H9 (cell line): ENCODE measurements at regions not wholly inside any gene's neighbourhood (a gene's known extent, or its start where the extent isn't known, plus 50 kb on each side); places are given as distances from the start of the nearest gene placed in this dataset.

ENCODE experiments used
- DNase-seq: peaks from one replicate; pipeline ENCODE4 v3.0.0-alpha.2; 2017
- H2AFZ ChIP-seq: one replicate; pipeline ENCODE4 v1.6.1; 2013; ENCODE audit warnings: mild to moderate bottlenecking, low read length, control low read depth, moderate library complexity
- H2AK5ac ChIP-seq: 2 replicates; pipeline ENCODE4 v1.6.1; 2013; ENCODE audit warnings: low read length, control low read depth, mixed read lengths; ENCODE audit not compliant: insufficient read length
- H2BK120ac ChIP-seq: one replicate; pipeline ENCODE4 v1.6.1; 2013; ENCODE audit warnings: low read depth, mild to moderate bottlenecking, low read length, control low read depth, inconsistent platforms; ENCODE audit not compliant: poor library complexity, severe bottlenecking
- H2BK12ac ChIP-seq: 2 replicates; pipeline ENCODE4 v1.6.1; 2013; ENCODE audit warnings: low read length, control low read depth, mixed read lengths, low read depth; ENCODE audit not compliant: insufficient read length
- H2BK15ac ChIP-seq: 2 replicates; pipeline ENCODE4 v1.6.1; 2013; ENCODE audit warnings: low read depth, low read length, control low read depth
- H2BK20ac ChIP-seq: one replicate; pipeline ENCODE4 v1.6.1; 2013; ENCODE audit warnings: low read depth, mild to moderate bottlenecking, low read length, control low read depth, inconsistent platforms; ENCODE audit not compliant: poor library complexity, severe bottlenecking
- H2BK5ac ChIP-seq: 2 replicates; pipeline ENCODE4 v1.6.1; 2013; ENCODE audit warnings: low read length, control low read depth, mixed read lengths; ENCODE audit not compliant: insufficient read length
- H3K14ac ChIP-seq: 2 replicates; pipeline ENCODE4 v1.6.1; 2013; ENCODE audit warnings: low read length, control low read depth; ENCODE audit not compliant: insufficient read depth
- H3K18ac ChIP-seq: 2 replicates; pipeline ENCODE4 v1.6.1; 2013; ENCODE audit warnings: low read depth, mild to moderate bottlenecking, mixed read lengths, low read length, control low read depth; ENCODE audit not compliant: insufficient read length
- H3K23ac ChIP-seq: 2 replicates; pipeline ENCODE4 v1.6.1; 2013; ENCODE audit warnings: low read length, control low read depth, mixed read lengths, low read depth; ENCODE audit not compliant: insufficient read length
- H3K23me2 ChIP-seq: 2 replicates; pipeline ENCODE4 v1.6.1; 2013; ENCODE audit warnings: low read depth, mild to moderate bottlenecking, mixed read lengths, low read length, control low read depth; ENCODE audit not compliant: insufficient read length, poor library complexity, severe bottlenecking
- H3K27ac ChIP-seq: 2 replicates; pipeline ENCODE4 v1.5.1; 2013; ENCODE audit warnings: low read length, control low read depth, mixed read lengths, low read depth; ENCODE audit not compliant: insufficient read length
- H3K27me3 ChIP-seq: 2 replicates; pipeline ENCODE4 v1.6.1; 2013; ENCODE audit warnings: low read length, control low read depth, inconsistent platforms; ENCODE audit not compliant: insufficient read depth
- H3K4ac ChIP-seq: 2 replicates; pipeline ENCODE4 v1.6.1; 2013; ENCODE audit warnings: low read depth, mild to moderate bottlenecking, control low read depth, inconsistent platforms, low read length, moderate library complexity
- H3K4me1 ChIP-seq: 2 replicates; pipeline ENCODE4 v1.6.1; 2013; ENCODE audit warnings: low read length, control low read depth, inconsistent platforms; ENCODE audit not compliant: insufficient read depth
- H3K4me2 ChIP-seq: 2 replicates; pipeline ENCODE4 v1.6.1; 2013; ENCODE audit warnings: low read length, control low read depth, mixed read lengths; ENCODE audit not compliant: insufficient read length, insufficient read depth
- H3K56ac ChIP-seq: 2 replicates; pipeline ENCODE4 v1.6.1; 2013; ENCODE audit warnings: low read depth, mild to moderate bottlenecking, mixed read lengths, low read length, control low read depth; ENCODE audit not compliant: insufficient read length
- H3K79me1 ChIP-seq: 2 replicates; pipeline ENCODE4 v1.6.1; 2013; ENCODE audit warnings: low read depth, mild to moderate bottlenecking, moderate library complexity, low read length, control low read depth, inconsistent platforms; ENCODE audit not compliant: insufficient read depth, poor library complexity, severe bottlenecking
- H3K79me2 ChIP-seq: 2 replicates; pipeline ENCODE4 v1.6.1; 2013; ENCODE audit warnings: low read length, control low read depth, inconsistent platforms; ENCODE audit not compliant: insufficient read depth
- H3K9ac ChIP-seq: 2 replicates; pipeline ENCODE4 v1.6.1; 2013; ENCODE audit warnings: low read length, control low read depth, mixed read lengths; ENCODE audit not compliant: insufficient read length; ENCODE audit errors: extremely low read depth
- H3K9me3 ChIP-seq: one replicate; pipeline ENCODE4 v1.6.1; 2013; ENCODE audit warnings: low read depth, low read length, inconsistent platforms; ENCODE audit not compliant: control insufficient read depth
- H3T11ph ChIP-seq: one replicate; pipeline ENCODE4 v1.6.1; 2013; ENCODE audit warnings: mild to moderate bottlenecking, low read length, control low read depth, inconsistent platforms
- H4K20me1 ChIP-seq: one replicate; pipeline ENCODE4 v1.6.1; 2013; ENCODE audit not compliant: control insufficient read depth, insufficient read length, insufficient read depth
- H4K5ac ChIP-seq: 2 replicates; pipeline ENCODE4 v1.6.1; 2013; ENCODE audit warnings: low read depth, mild to moderate bottlenecking, mixed read lengths, low read length, control low read depth; ENCODE audit not compliant: insufficient read length
- H4K8ac ChIP-seq: replicated peaks from 2 replicates; pipeline ENCODE4 v1.6.1; 2013; ENCODE audit warnings: low read length, control low read depth, mixed read lengths, low read depth; ENCODE audit not compliant: insufficient read length
- H4K91ac ChIP-seq: 2 replicates; pipeline ENCODE4 v1.6.1; 2013; ENCODE audit warnings: low read depth, mild to moderate bottlenecking, moderate library complexity, mixed read lengths, low read length, control low read depth; ENCODE audit not compliant: insufficient read length
- H3K27ac Mint-ChIP-seq, 3 experiments: 2 replicates in 2 of 3; 3 replicates in 1 of 3; pipeline ENCODE4 v1.8.0; 2020 to 2021; ENCODE audit warnings: mixed read lengths in 3 of 3, mild to moderate bottlenecking in 1 of 3, moderate library complexity in 1 of 3
- H3K27me3 Mint-ChIP-seq: 2 replicates; pipeline ENCODE4 v1.8.0; 2021; ENCODE audit warnings: low read depth, mild to moderate bottlenecking, moderate library complexity, mixed read lengths
- H3K36me3 Mint-ChIP-seq, 3 experiments: 2 replicates in 2 of 3; 3 replicates in 1 of 3; pipeline ENCODE4 v1.8.0; 2020 to 2021; ENCODE audit warnings: low read depth in 3 of 3, mixed read lengths in 3 of 3; ENCODE audit not compliant: insufficient read depth in 1 of 3
- H3K4me1 Mint-ChIP-seq, 2 experiments: 2 replicates each; pipeline ENCODE4 v1.8.0; 2020; ENCODE audit warnings: mixed read lengths in 2 of 2
- H3K4me3 Mint-ChIP-seq, 2 experiments: 2 replicates in 1 of 2; 3 replicates in 1 of 2; pipeline ENCODE4 v1.8.0; 2020 to 2021; ENCODE audit warnings: mild to moderate bottlenecking in 2 of 2, mixed read lengths in 2 of 2, moderate library complexity in 1 of 2
- H3K9me3 Mint-ChIP-seq, 2 experiments: 2 replicates in 1 of 2; 3 replicates in 1 of 2; pipeline ENCODE4 v1.8.0; 2020; ENCODE audit warnings: mild to moderate bottlenecking in 2 of 2, mixed read lengths in 2 of 2, moderate library complexity in 1 of 2
- TF ChIP-seq, protein P1 (sequence below): fragments of 200-600 bp; sonication (generic); conservative IDR thresholded peaks from 3 replicates; pipeline ENCODE4 v1.8.0; 2021; ENCODE audit warnings: antibody characterized with exemption, mild to moderate bottlenecking

DNA sequence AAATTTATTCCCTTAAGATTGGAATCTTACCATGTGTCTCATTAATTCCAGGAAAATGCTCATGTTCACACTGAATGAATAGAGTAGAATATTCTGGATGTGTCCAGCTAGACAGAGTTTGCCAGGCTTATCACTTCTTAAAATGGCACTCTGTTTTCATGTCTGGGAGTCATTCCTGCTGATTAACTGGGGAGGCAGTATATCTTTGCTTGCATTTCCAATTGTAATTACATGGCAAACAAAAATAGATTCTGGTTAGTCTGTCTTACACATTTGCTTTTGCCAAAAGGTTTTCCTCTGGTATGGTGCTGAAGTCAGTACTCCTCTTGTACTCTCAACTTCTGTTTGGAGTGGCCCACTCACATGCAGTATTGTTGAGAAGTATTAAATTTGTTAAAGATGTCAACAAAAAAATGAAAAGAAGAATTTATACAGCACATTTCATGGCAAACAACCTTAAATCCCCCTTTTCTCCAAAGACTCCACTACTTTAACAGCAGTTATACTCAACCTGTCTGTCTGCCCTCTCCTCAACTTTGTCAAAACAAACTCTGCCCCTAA, 70.2 kb downstream of the TENT5A start:
- Histone ChIP-seq H3K4me2 (no peak overlapping the region), H2AK5ac (no peak overlapping the region), H3K27ac (no peak overlapping the region), H3K4ac (no peak overlapping the region), H2AFZ (no peak overlapping the region), H2BK12ac (no peak overlapping the region), H4K20me1 (no peaks in the 10 kb centered on the region), H3K79me2 (no peaks in the 10 kb centered on the region), H4K8ac (no peak overlapping the region), H2BK120ac (no peak overlapping the region), H3K79me1 (no peaks in the 10 kb centered on the region), H3K27me3 (no peaks in the 10 kb centered on the region), H3T11ph (no peak overlapping the region), H3K4me1 (no peaks in the 10 kb centered on the region), H3K9ac (no peak overlapping the region), H3K23me2 (no peaks in the 10 kb centered on the region), H4K91ac (no peak overlapping the region), H3K23ac (no peak overlapping the region), H2BK5ac (no peak overlapping the region), H3K14ac (no peak overlapping the region), H3K56ac (no peak overlapping the region), H3K18ac (no peak overlapping the region), H2BK20ac (no peak overlapping the region), H4K5ac (no peak overlapping the region), H2BK15ac (no peak overlapping the region), H3K9me3 (no peaks in the 10 kb centered on the region)
- Mint-ChIP-seq H3K4me3 (no peak overlapping the region), H3K27me3 (no peaks in the 10 kb centered on the region), H3K36me3 (no peaks in the 10 kb centered on the region), H3K4me1 (no peaks in the 10 kb centered on the region), H3K9me3 (no peaks in the 10 kb centered on the region), H3K27ac (no peak overlapping the region)
- TF ChIP-seq, protein P1, sequence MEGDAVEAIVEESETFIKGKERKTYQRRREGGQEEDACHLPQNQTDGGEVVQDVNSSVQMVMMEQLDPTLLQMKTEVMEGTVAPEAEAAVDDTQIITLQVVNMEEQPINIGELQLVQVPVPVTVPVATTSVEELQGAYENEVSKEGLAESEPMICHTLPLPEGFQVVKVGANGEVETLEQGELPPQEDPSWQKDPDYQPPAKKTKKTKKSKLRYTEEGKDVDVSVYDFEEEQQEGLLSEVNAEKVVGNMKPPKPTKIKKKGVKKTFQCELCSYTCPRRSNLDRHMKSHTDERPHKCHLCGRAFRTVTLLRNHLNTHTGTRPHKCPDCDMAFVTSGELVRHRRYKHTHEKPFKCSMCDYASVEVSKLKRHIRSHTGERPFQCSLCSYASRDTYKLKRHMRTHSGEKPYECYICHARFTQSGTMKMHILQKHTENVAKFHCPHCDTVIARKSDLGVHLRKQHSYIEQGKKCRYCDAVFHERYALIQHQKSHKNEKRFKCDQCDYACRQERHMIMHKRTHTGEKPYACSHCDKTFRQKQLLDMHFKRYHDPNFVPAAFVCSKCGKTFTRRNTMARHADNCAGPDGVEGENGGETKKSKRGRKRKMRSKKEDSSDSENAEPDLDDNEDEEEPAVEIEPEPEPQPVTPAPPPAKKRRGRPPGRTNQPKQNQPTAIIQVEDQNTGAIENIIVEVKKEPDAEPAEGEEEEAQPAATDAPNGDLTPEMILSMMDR = no peak
- DNase-seq = no peak
